HG03025 (cell line): ENCODE measurements at regions not wholly inside any gene's neighbourhood (a gene's known extent, or its start where the extent isn't known, plus 50 kb on each side); places are given as distances from the start of the nearest gene placed in this dataset.

ENCODE experiments used
- ATAC-seq: cut with Tn5 transposase; IDR thresholded peaks from one replicate; pipeline ENCODE4 v1.9.1; 2021; ENCODE audit warnings: mild to moderate bottlenecking, moderate library complexity; ENCODE audit not compliant: unreplicated experiment, low FRiP score

DNA sequence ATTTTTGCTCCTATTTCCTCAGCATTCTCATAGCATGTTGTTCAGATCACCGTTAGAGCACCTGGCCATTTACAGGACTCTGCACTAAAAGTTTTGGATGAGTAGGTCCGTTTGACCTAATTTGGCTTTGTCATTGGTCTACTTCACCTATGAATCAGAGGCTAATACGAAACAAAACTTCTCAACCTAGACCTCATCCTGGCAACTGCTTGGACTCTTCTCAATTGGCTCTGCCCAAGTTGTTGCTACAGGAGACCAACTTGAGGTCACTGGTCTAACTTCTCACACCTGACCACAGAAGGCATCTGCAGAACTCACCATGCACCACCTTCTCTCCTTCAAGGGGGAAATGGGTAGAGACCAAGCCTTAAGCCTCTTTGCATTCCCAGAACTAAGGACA, 663.7 kb downstream of the PLCL1 start:
- ATAC-seq: no peak

DNA sequence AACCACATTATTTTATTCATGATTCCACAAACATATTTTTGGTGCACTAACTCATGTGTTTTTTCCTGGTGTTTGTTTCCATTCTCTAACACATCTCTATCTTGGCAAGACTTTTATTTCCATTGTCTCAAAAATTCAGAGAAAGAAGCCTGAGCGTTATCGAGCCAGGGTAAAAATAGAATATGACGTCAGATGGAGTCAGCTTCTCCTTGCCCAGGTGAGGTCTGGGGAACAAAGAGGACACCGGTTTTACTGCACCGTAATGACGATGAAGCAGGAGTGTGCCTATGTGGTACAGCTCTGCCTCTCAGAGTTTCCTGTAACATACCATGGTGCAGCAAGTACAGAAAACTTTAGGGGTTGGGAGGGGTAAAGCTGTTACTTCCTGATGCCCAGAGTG, 661.6 kb downstream of the PLCL1 start:
- no peak for ATAC-seq

GRCh38 chr2:198456418-198456817, 652.0 kb downstream of the PLCL1 start:
- ATAC-seq: no peak

- no peak for ATAC-seq
Observed at GRCh38 chr2:198453866-198454265, 649.5 kb downstream of the PLCL1 start.

DNA sequence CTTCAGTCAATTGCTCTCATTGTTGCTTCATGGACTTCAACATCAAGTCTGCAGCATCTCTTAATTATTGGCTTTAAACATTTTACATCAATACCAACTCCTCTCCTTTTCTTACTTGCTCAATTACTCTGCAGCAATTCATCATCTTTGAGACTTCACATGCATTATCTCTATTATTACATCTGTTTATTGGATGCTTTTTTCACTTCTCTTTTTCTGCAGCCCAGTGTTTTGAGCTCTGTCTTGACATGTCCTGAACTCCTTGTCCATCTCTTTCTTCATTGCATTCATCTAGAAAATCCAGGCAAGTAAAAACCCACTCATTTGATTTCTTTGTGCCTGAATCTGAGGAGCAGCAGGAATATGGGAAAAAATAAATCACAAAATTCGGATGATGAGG, 647.9 kb downstream of the PLCL1 start:
- ATAC-seq: no peak

GRCh38 chr2:198448789-198449188, 644.4 kb downstream of the PLCL1 start:
- no peak for ATAC-seq

DNA sequence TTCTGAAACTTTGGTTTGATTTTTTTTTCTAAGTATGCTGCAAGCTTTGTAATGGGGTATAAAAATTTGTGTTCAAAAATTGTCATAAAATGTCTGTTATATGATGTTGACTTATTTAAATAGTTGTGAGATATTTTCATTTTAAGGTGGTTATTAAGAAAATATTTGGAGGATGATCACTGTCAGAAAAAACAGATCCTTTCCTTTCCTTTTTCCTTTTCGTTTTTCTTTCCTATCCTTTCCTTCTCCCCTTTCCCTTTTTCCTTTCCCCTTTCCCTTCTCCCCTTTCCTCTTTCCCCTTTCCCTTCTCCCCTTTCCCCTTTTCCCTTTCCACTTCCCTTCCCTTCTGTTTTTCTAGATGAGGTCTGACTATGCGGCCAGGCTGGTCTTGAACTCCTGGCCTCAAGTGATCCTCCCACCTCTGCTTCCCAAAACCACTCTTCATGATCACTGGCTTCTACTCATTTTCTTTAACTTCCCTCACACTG, 640.5 kb downstream of the PLCL1 start:
- no peak for ATAC-seq

- ATAC-seq: no peak
Observed at GRCh38 chr2:198441901-198442300, 637.5 kb downstream of the PLCL1 start.

GRCh38 chr2:198441246-198441645, 636.9 kb downstream of the PLCL1 start:
- ATAC-seq: no peak

- no peak for ATAC-seq
Observed at GRCh38 chr2:198440833-198441232, 636.4 kb downstream of the PLCL1 start.

GRCh38 chr2:198438331-198438730, 633.9 kb downstream of the PLCL1 start:
- ATAC-seq: no peak

- no peak for ATAC-seq
Observed at GRCh38 chr2:198424112-198424511, 619.7 kb downstream of the PLCL1 start.

DNA sequence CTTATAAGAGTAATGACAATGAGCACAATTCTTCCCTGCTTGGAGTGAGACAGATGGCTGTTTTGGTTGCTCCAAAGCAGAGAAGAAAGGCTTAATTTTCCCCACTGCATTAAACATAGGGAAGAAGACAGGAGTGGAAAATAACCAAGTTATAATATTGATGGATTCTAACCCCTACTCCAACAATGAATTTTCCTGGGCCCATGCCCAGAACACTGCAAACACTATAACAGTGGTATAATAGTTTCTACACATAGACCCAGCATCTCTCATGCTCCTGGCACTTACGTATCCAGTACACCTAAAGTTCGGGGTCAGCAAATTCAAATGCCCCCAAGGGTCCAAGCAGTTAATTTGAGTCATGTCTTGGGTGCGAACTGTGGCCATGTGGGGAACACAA, 613.4 kb downstream of the PLCL1 start:
- no peak for ATAC-seq

DNA sequence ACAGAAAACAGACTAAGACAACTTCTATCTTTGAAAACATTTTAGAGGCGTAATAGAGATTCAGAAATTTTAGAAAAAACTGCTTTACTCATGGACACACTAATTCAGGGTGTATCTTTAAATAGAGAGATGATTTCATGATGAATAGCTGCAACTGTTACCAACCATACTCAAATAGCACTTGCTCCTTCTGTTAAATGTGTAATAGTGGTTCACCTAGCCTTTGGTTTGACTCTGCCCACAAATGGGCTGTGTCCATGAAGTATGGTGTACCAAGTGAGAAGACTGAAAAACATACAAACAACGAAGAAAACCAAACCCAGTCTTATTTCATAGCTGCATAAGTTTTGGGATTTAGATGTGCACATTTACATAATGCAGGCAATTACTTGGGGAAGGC, 610.6 kb downstream of the PLCL1 start:
- ATAC-seq: no peak

- ATAC-seq: no peak
Observed at GRCh38 chr2:198411936-198412335, 607.5 kb downstream of the PLCL1 start.

DNA sequence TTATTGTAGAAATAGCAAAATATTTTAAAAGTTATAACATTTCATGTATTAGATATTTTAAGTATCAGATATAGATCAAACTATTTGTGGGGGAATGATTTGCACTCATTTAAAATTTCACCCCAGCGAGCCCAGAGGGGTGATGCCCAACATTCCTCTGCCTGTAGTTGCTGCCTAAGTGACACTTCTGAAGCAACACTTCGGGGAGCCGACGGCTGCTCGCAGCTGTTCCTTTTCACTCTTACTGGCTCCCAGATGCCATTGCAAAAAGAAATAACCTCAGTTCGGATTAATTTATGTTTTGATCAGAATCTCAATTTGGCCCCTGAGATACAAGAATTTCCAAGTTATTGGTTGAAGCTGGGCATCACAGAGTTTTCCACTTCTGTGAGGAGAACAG, 603.8 kb downstream of the PLCL1 start:
- no peak for ATAC-seq

- ATAC-seq: no peak
Observed at GRCh38 chr2:198405311-198405710, 600.9 kb downstream of the PLCL1 start.

- ATAC-seq: no peak
Observed at GRCh38 chr2:198401644-198402043, 597.3 kb downstream of the PLCL1 start.

GRCh38 chr2:198400999-198401398, 596.6 kb downstream of the PLCL1 start:
- no peak for ATAC-seq

DNA sequence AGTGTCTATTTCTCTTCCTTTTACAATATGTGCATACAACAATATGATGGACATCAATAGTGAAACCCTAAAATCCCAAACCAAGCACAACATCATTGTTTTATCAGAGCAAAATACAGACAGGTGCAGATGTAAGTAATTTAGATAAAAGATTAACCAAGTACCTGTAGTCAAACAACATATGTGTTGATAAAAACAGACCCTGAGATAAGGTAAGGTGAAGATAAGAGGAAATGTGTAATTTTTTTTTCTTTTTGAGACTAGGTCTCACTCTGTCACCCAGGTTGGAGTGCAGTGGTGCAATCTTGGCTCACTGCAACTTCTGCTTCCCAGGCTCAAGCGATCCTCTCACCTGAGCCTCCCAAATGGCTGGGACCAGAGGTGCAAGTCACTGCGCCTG, 589.8 kb downstream of the PLCL1 start:
- ATAC-seq: no peak

DNA sequence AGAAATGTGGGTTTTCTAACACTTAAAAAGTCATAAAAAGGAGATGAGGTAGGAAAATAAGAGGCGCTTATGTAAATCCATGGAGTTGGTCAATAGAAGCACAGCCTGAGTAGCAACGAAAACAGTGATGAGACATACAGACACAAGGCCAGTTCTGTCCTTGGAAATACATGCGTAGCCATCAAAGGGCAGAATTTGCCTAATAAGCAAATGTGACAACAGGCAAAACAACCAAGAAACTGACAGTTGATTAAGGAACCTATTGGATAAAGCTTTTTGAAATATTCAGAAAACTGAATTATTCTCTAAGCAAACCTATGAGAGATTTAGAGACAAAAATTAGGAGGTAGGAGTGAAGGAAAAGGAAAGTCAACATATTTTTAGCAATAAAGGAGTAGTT, 586.3 kb downstream of the PLCL1 start:
- ATAC-seq: no peak

DNA sequence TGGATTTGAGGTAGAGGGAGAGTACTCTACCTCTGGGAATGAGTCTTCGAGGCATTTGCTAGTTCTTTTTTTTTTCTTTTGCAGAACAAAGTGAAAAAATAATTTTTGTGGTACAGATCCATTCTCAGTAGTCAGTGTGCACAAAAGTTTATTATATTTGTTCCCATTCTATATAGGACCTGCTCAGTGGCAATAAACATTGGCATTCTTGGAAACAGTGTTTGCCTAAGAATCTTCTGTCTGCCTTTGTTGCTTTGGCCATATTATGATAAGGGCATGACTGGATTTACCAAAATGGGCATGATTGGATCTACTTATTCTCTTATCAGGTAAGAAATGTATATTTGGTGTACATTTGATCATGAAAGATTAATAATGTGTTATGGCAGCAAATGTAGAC, 583.3 kb downstream of the PLCL1 start:
- ATAC-seq: no peak

DNA sequence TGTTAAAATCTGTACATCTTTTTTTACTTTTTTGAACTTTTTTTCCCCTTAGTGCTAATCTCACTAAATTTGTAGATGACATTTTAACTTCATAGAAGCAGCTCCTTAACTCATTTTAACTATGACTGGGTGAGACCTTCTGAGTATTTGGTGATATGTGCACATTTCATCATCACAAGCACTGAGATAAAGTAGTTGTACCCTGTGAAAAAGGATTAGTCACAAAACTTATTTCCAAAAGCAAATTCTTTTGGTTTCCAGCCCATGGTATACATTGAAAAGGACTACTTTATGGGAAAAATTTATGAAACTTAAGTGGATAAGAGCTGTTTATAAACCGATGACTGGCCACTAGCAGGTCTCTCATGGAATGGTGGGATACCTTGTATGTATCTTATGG, 581.5 kb downstream of the PLCL1 start:
- no peak for ATAC-seq
